Transverse colon (tissue), 4 donors: ENCODE measurements at regions not wholly inside any gene's neighbourhood (a gene's known extent, or its start where the extent isn't known, plus 50 kb on each side); places are given as distances from the start of the nearest gene placed in this dataset.

ENCODE experiments used
- DNase-seq: peaks from one replicate; pipeline ENCODE4 v3.0.0-alpha.2; 2019
- H3K27ac ChIP-seq, 4 donors: fragments of 200-600 bp; sonication (generic); 2 replicates each; pipeline ENCODE4 v1.5.1; 2016 to 2018; ENCODE audit warnings: inconsistent platforms in 4 of 4
- H3K27me3 ChIP-seq: fragments of 200-600 bp; sonication (generic); 2 replicates; pipeline ENCODE4 v1.5.1; 2017; ENCODE audit warnings: inconsistent platforms
- H3K36me3 ChIP-seq, 4 donors: fragments of 200-600 bp; sonication (generic); 2 replicates each; pipeline ENCODE4 v1.5.1; 2017 to 2019; ENCODE audit warnings: inconsistent platforms in 4 of 4
- H3K4me1 ChIP-seq, 4 donors: fragments of 200-600 bp; sonication (generic); 2 replicates each; pipeline ENCODE4 v1.5.1; 2017 to 2020; ENCODE audit warnings: inconsistent platforms in 4 of 4
- H3K4me3 ChIP-seq, 4 donors: fragments of 200-600 bp; sonication (generic); 1 replicate in 1 of 4; 2 replicates in 3 of 4; pipeline versions ENCODE4 v1.5.1 to v1.6.1; 2017 to 2019; ENCODE audit warnings: inconsistent platforms in 4 of 4
- H3K9me3 ChIP-seq, 2 donors: fragments of 200-600 bp; sonication (generic); 2 replicates each; pipeline ENCODE4 v1.5.1; 2017 to 2019; ENCODE audit warnings: inconsistent platforms in 2 of 2
- EP300 ChIP-seq: sonication (generic); formaldehyde crosslinking; IDR thresholded peaks from one replicate; pipeline ENCODE4 v1.6.1; 2017; ENCODE audit warnings: antibody characterized with exemption, low read depth
- POLR2A ChIP-seq: fragments of 450-650 bp; IDR thresholded peaks from one replicate; pipeline ENCODE4 v1.6.1; 2016; ENCODE audit warnings: antibody characterized with exemption, mild to moderate bottlenecking, moderate library complexity
- POLR2AphosphoS5 ChIP-seq, 3 donors: sonication (generic); formaldehyde crosslinking; IDR thresholded peaks; one replicate each; pipeline ENCODE4 v1.6.1; 2016; ENCODE audit warnings: antibody characterized with exemption in 3 of 3
- WGBS, 2 donors: methylation state at CpG; one replicate each; pipeline ENCODE4 v1.1.5; 2018; ENCODE audit warnings: low coverage in 1 of 2; 5-methylcytosine and 5-hydroxymethylcytosine counted together
- in situ Hi-C, 4 donors: fragments of 200-750 bp; cut with MboI; loops; one replicate each; pipeline versions ENCODE4 v1.15.0 to v1.15.1; 2017; ENCODE audit warnings: low sequenced_read_pairs in 3 of 4, low pct_ligation_motif_present in 1 of 4, low pct_unique_long_range_greater_than_20kb in 1 of 4
- intact Hi-C: fragments of 100-400 bp; cut with DNase I; formaldehyde crosslinking; loops from one replicate; pipeline ENCODE4 v1.15.1; 2023; ENCODE audit warnings: low total_unique reads
- TF ChIP-seq, protein P1 (sequence below), 5 experiments: fragments of 200-600 bp in 3 of 5; fragments of 450-650 bp in 2 of 5; sonication (generic) in 3 of 5; IDR thresholded peaks; 1 replicate in 2 of 5; 2 replicates in 3 of 5; pipeline ENCODE4 v1.5.1; 2016 to 2017; ENCODE audit warnings: antibody characterized with exemption in 5 of 5, inconsistent platforms in 3 of 5, mild to moderate bottlenecking in 2 of 5, moderate library complexity in 1 of 5

DNA sequence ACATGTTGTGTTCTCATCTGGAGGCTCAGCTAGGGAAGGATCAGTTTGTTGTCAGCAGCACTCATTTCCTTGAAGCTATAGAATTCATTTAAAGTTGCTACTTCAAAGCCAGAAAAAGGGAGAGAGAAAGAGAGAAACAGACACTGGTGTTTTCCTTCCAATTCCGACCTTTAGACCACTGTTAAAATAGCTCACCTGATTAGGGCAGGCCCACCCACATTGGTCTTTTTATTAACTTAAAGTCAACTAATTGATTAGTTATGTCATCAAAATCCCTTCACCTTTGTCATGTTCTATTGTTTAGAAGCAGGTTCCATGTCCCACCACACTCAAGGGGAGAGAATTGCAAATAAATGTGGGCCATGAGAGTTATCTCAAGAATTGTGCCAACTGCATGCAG is 560.2 kb downstream of the PCDH17 start:
- no peak for TF ChIP-seq POLR2AphosphoS5 (IDR thresholded peaks at IDR 0.05)
- no peak for TF ChIP-seq POLR2A
- TF ChIP-seq, protein P1, sequence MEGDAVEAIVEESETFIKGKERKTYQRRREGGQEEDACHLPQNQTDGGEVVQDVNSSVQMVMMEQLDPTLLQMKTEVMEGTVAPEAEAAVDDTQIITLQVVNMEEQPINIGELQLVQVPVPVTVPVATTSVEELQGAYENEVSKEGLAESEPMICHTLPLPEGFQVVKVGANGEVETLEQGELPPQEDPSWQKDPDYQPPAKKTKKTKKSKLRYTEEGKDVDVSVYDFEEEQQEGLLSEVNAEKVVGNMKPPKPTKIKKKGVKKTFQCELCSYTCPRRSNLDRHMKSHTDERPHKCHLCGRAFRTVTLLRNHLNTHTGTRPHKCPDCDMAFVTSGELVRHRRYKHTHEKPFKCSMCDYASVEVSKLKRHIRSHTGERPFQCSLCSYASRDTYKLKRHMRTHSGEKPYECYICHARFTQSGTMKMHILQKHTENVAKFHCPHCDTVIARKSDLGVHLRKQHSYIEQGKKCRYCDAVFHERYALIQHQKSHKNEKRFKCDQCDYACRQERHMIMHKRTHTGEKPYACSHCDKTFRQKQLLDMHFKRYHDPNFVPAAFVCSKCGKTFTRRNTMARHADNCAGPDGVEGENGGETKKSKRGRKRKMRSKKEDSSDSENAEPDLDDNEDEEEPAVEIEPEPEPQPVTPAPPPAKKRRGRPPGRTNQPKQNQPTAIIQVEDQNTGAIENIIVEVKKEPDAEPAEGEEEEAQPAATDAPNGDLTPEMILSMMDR (IDR thresholded peaks at IDR 0.05), result no peak
- TF ChIP-seq EP300, result no peak
- no peaks in the 10 kb centered on the region for H3K4me1 ChIP-seq
- no peak overlapping the region for H3K4me3 ChIP-seq
- H3K36me3 ChIP-seq, result no peaks in the 10 kb centered on the region
- intact Hi-C loops, result loop anchor here (5.0 kb wide), 1 partner anchor 476 kb away; no protein-coding TSS in a partner anchor
- in situ Hi-C loops, result no loop called here
- 75 to 77% methylated on average over 1 of the region's 1 CpG for WGBS, 2 donors
- H3K27ac ChIP-seq, result no peak overlapping the region
- H3K9me3 ChIP-seq, result no peaks in the 10 kb centered on the region
- no peak for DNase-seq
- no peaks in the 10 kb centered on the region for H3K27me3 ChIP-seq

DNA sequence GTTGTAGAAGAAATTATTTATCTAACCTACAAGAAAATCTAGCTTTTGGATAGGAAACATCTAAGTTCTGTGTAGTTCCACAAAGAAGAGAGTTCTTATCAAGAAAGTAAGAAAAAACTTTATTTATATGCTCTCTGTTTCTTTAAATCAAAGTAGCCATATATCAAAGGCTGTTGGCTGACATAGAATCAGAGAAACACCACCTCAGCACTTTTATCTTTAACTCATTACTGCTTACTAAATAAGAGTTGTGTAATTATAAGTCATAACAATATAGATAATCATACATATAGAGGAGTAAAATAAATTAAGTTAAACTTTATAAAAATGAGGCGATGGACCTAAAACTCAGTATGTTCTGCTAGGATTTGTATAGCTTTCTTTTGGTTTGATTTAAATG is 570.6 kb downstream of the PCDH17 start:
- 80 to 93% methylated on average over 1 of the region's 1 CpG for WGBS, 2 donors
- in situ Hi-C loops, result no loop called here
- intact Hi-C loops, result no loop called here
- Histone ChIP-seq H3K4me3 (no peak overlapping the region), H3K4me1 (no peaks in the 10 kb centered on the region), H3K36me3 (no peaks in the 10 kb centered on the region), H3K9me3 (peaks cover 0 to 4% of the 10 kb centered on the region in 2 donors), H3K27me3 (no peaks in the 10 kb centered on the region), H3K27ac (no peak overlapping the region)
- DNase-seq, result no peak
- no peak for TF ChIP-seq EP300
- TF ChIP-seq POLR2AphosphoS5 (IDR thresholded peaks at IDR 0.05), result no peak
- no peak for TF ChIP-seq POLR2A
- TF ChIP-seq, protein P1 (IDR thresholded peaks at IDR 0.05), result no peak

- H3K4me3 ChIP-seq, result no peak overlapping the region
- no peaks in the 10 kb centered on the region for H3K36me3 ChIP-seq
- peaks cover 0 to 6% of the 10 kb centered on the region in 2 donors for H3K9me3 ChIP-seq
- no peaks in the 10 kb centered on the region for H3K4me1 ChIP-seq
- TF ChIP-seq EP300, result no peak
- TF ChIP-seq POLR2AphosphoS5 (IDR thresholded peaks at IDR 0.05), result no peak
- TF ChIP-seq, protein P1 (IDR thresholded peaks at IDR 0.05), result no peak
- no peak for TF ChIP-seq POLR2A
- 71 to 74% methylated on average over 4 of the region's 4 CpGs for WGBS, 2 donors
- no peaks in the 10 kb centered on the region for H3K27me3 ChIP-seq
- intact Hi-C loops, result no loop called here
- DNase-seq, result no peak
- H3K27ac ChIP-seq, result no peak overlapping the region
- in situ Hi-C loops, result no loop called here
Observed at GRCh38 chr13:58207501-58207900, 576.0 kb downstream of the PCDH17 start.

- Histone ChIP-seq H3K36me3 (no peaks in the 10 kb centered on the region), H3K4me3 (no peak overlapping the region), H3K27ac (no peak overlapping the region), H3K27me3 (no peaks in the 10 kb centered on the region), H3K4me1 (no peaks in the 10 kb centered on the region), H3K9me3 (no peaks in the 10 kb centered on the region)
- in situ Hi-C loops, result no loop called here
- no peak for DNase-seq
- TF ChIP-seq EP300, result no peak
- no peak for TF ChIP-seq POLR2AphosphoS5 (IDR thresholded peaks at IDR 0.05)
- no peak for TF ChIP-seq POLR2A
- TF ChIP-seq, protein P1 (IDR thresholded peaks at IDR 0.05), result no peak
- intact Hi-C loops, result no loop called here
- WGBS, 2 donors, result 65 to 76% methylated on average over 4 of the region's 4 CpGs
Observed at GRCh38 chr13:58235454-58235853, 603.9 kb downstream of the PCDH17 start.
